Panc1 (cell line): ENCODE measurements at regions not wholly inside any gene's neighbourhood (a gene's known extent, or its start where the extent isn't known, plus 50 kb on each side); places are given as distances from the start of the nearest gene placed in this dataset.

Source experiments
- ATAC-seq: fragments of 200-7000 bp; cut with Tn5 transposase; 2 replicates; pipeline ENCODE4 v1.9.1; 2020; ENCODE audit warnings: mild to moderate bottlenecking, moderate library complexity
- BruUV-seq: library from RNA; stranded (reverse); fragments of 400-500 nt; replicated peaks from 2 replicates; lab custom pipeline; 2021; lab: Mats Ljungman, UMichigan
- CTCF ChIA-PET: fragments of 300-600 bp; sonication (Branson Sonifier 250); formaldehyde crosslinking; loops from one replicate; lab custom pipeline; 2022; ENCODE audit warnings: antibody characterized with exemption; lab: Charles Lee
- POLR2A ChIA-PET: fragments of 300-600 bp; sonication (Branson Sonifier 250); formaldehyde crosslinking; loops from one replicate; lab custom pipeline; 2022; ENCODE audit warnings: antibody characterized with exemption; lab: Charles Lee
- DNase-seq: peaks from one replicate; pipeline ENCODE4 v3.0.0-alpha.2; 2010; ENCODE audit warnings: low read depth, low spot score
- H3K27ac ChIP-seq: 2 replicates; pipeline ENCODE4 v1.5.1; 2011; ENCODE audit warnings: mild to moderate bottlenecking, low read length, inconsistent platforms
- H3K27me3 ChIP-seq: fragments of 200-500 bp; sonication (Bioruptor generic); 2 replicates; pipeline ENCODE4 v1.6.0; 2014; ENCODE audit warnings: low read length, inconsistent platforms; ENCODE audit not compliant: control insufficient read depth, insufficient read depth
- H3K36me3 ChIP-seq: fragments of 200-500 bp; sonication (Bioruptor generic); 2 replicates; pipeline ENCODE4 v1.5.1; 2014; ENCODE audit warnings: inconsistent platforms, mild to moderate bottlenecking, low read length, moderate library complexity; ENCODE audit not compliant: control insufficient read depth, insufficient read depth
- H3K4me1 ChIP-seq: 2 replicates; pipeline ENCODE4 v1.5.1; 2011; ENCODE audit warnings: inconsistent platforms, mild to moderate bottlenecking, low read length, moderate library complexity; ENCODE audit not compliant: control insufficient read depth, insufficient read depth
- H3K4me3 ChIP-seq, 2 experiments: 2 replicates each; pipeline ENCODE4 v1.5.1; 2011 to 2012; ENCODE audit warnings: low read depth in 2 of 2, low read length in 2 of 2, mild to moderate bottlenecking in 2 of 2, inconsistent platforms in 1 of 2, moderate library complexity in 1 of 2
- H3K9me3 ChIP-seq: fragments of 200-500 bp; sonication (Bioruptor generic); 2 replicates; pipeline ENCODE4 v1.5.1; 2014; ENCODE audit warnings: low read depth, mild to moderate bottlenecking, inconsistent platforms, low read length, moderate library complexity; ENCODE audit not compliant: control insufficient read depth, insufficient read depth
- CTCF ChIP-seq: fragments of 450-650 bp; IDR thresholded peaks from 2 replicates; pipeline ENCODE4 v1.5.1; 2017; ENCODE audit warnings: mild to moderate bottlenecking
- POLR2AphosphoS5 ChIP-seq: IDR thresholded peaks from 2 replicates; pipeline ENCODE4 v1.6.1; 2012; ENCODE audit warnings: mild to moderate bottlenecking, low read depth, low read length, moderate library complexity
- REST ChIP-seq, 2 experiments: IDR thresholded peaks; 2 replicates each; pipeline ENCODE4 v1.6.1; 2011 to 2012; ENCODE audit warnings: low read depth in 2 of 2, control low read depth in 1 of 2, low read length in 1 of 2, mild to moderate bottlenecking in 1 of 2, moderate library complexity in 1 of 2; ENCODE audit not compliant: insufficient read depth in 1 of 2
- SIN3A ChIP-seq: IDR thresholded peaks from 2 replicates; pipeline ENCODE4 v1.6.1; 2012; ENCODE audit warnings: low read depth, mild to moderate bottlenecking, low read length, moderate library complexity, borderline replicate concordance; ENCODE audit not compliant: insufficient read depth
- TCF7L2 ChIP-seq: IDR thresholded peaks from 2 replicates; pipeline ENCODE4 v1.6.1; 2011; ENCODE audit warnings: mild to moderate bottlenecking, low read depth, low read length, inconsistent platforms
- in situ Hi-C: cut with HindIII; loops from 2 replicates; pipeline ENCODE4 v1.10.0; 2016; ENCODE audit warnings: low sequenced_read_pairs, low pct_unique_long_range_greater_than_20kb
- intact Hi-C: fragments of 100-400 bp; cut with micrococcal nuclease; formaldehyde crosslinking; loops from one replicate; pipeline ENCODE4 v1.10.0; 2022; ENCODE audit not compliant: unreplicated experiment

GRCh38 chr18:78378403-78378802, 601.2 kb upstream of the SALL3 start:
- Histone ChIP-seq H3K9me3 (no peaks in the 10 kb centered on the region), H3K27ac (no peak overlapping the region), H3K27me3 (no peaks in the 10 kb centered on the region; the same call in 1 of the 2 replicates), H3K4me3 (no peak overlapping the region), H3K4me1 (no peaks in the 10 kb centered on the region), H3K36me3 (no peaks in the 10 kb centered on the region)
- intact Hi-C loops = no loop called here
- POLR2A ChIA-PET = no interaction called here
- BruUV-seq = no TSS peak
- CTCF ChIA-PET = no interaction called here
- DNase-seq (no peak), ATAC-seq (no peak)
- no peak for TF ChIP-seq REST (IDR thresholded peaks at IDR 0.05; ENCODE audit: insufficient read depth in 1 of 2, low read depth in 2 of 2, low read length in 1 of 2)
- TF ChIP-seq POLR2AphosphoS5 = no peak
- TF ChIP-seq TCF7L2 = no peak
- no peak for TF ChIP-seq SIN3A
- no peak for TF ChIP-seq CTCF
- in situ Hi-C loops = no loop called here

- CTCF ChIA-PET = no interaction called here
- Histone ChIP-seq H3K4me3 (no peak overlapping the region), H3K27ac (no peak overlapping the region), H3K4me1 (no peaks in the 10 kb centered on the region), H3K9me3 (no peaks in the 10 kb centered on the region), H3K36me3 (no peaks in the 10 kb centered on the region), H3K27me3 (no peaks in the 10 kb centered on the region; the same call in 1 of the 2 replicates)
- in situ Hi-C loops (no loop called here), intact Hi-C loops (no loop called here)
- ATAC-seq = no peak
- BruUV-seq = no TSS peak
- TF ChIP-seq SIN3A (no peak), REST (IDR thresholded peaks at IDR 0.05; ENCODE audit: insufficient read depth in 1 of 2, low read depth in 2 of 2, low read length in 1 of 2) (no peak), TCF7L2 (no peak)
- no peak for DNase-seq
- POLR2A ChIA-PET = no interaction called here
Observed at GRCh38 chr18:78378983-78379382, 600.6 kb upstream of the SALL3 start.
